ENCODE measurements at regions not wholly inside any gene's neighbourhood (a gene's known extent, or its start where the extent isn't known, plus 50 kb on each side); places are given as distances from the start of the nearest gene placed in this dataset.

DNA sequence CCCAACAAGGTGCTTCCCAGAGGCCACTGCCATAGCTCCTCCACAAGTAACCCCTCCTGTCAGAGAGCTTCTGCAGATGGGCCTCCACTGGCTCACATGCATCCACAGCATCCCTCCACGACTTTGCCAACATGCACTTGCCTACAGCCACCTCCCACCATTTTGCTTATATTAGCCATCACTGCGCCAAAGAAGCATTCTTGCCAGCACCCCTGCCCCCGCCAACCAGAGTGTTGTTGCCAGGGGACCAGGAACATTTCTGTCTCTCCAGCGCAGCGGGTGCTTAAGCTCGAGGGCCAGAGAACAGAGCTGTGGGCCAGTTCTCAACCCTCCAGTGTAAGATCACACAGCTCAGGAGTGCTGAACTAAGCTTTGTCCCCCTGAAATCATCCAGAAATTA lies 517.6 kb downstream of the PABPC4L start:
- no CpG with 5 or more reads among the region's 6 CpGs for WGBS (ENCODE audit: extremely low coverage, insufficient coverage, insufficient read length)
- Histone ChIP-seq H4K8ac (ENCODE audit: low read depth, low read length) (no peak overlapping the region), H3K4me2 (ENCODE audit: low read length) (no peak overlapping the region), H3K79me1 (ENCODE audit: low read length) (no peaks in the 10 kb centered on the region), H3K9ac (ENCODE audit: low read length) (no peak overlapping the region), H3K14ac (ENCODE audit: low read length) (no peak overlapping the region), H3K9me3 (ENCODE audit: insufficient read depth, low read depth, low read length) (peaks cover 3% of the 10 kb centered on the region), H3K4ac (ENCODE audit: low read depth, low read length) (no peak overlapping the region), H3K79me2 (ENCODE audit: control insufficient read depth, insufficient read depth, low read length, poor library complexity) (no peaks in the 10 kb centered on the region), H2AFZ (ENCODE audit: insufficient read depth, low read length, poor library complexity) (no peak overlapping the region), H2BK120ac (ENCODE audit: insufficient read depth, low read length, poor library complexity) (no peak overlapping the region), H4K12ac (ENCODE audit: low read depth, low read length) (no peak overlapping the region), H3K27ac (ENCODE audit: low read depth, low read length) (no peak overlapping the region), H2BK12ac (ENCODE audit: low read length) (no peak overlapping the region), H3K27me3 (ENCODE audit: insufficient read depth, low read length) (no peaks in the 10 kb centered on the region), H3K23ac (ENCODE audit: low read length) (no peak overlapping the region), H4K91ac (ENCODE audit: low read depth, low read length) (no peak overlapping the region), H2BK5ac (ENCODE audit: low read depth, low read length, poor library complexity) (no peak overlapping the region), H3K4me1 (ENCODE audit: control insufficient read depth in 1 of 2, insufficient read depth in 2 of 2, low read length in 2 of 2) (no peaks in the 10 kb centered on the region), H3K36me3 (ENCODE audit: control insufficient read depth in 1 of 2, insufficient read depth in 2 of 2, low read length in 2 of 2) (no peaks in the 10 kb centered on the region), H2AK5ac (ENCODE audit: low read length) (no peak overlapping the region), H3K18ac (ENCODE audit: low read length) (no peak overlapping the region), H3K4me3 (ENCODE audit: low read depth, low read length) (no peak overlapping the region)
- no peak for DNase-seq

DNA sequence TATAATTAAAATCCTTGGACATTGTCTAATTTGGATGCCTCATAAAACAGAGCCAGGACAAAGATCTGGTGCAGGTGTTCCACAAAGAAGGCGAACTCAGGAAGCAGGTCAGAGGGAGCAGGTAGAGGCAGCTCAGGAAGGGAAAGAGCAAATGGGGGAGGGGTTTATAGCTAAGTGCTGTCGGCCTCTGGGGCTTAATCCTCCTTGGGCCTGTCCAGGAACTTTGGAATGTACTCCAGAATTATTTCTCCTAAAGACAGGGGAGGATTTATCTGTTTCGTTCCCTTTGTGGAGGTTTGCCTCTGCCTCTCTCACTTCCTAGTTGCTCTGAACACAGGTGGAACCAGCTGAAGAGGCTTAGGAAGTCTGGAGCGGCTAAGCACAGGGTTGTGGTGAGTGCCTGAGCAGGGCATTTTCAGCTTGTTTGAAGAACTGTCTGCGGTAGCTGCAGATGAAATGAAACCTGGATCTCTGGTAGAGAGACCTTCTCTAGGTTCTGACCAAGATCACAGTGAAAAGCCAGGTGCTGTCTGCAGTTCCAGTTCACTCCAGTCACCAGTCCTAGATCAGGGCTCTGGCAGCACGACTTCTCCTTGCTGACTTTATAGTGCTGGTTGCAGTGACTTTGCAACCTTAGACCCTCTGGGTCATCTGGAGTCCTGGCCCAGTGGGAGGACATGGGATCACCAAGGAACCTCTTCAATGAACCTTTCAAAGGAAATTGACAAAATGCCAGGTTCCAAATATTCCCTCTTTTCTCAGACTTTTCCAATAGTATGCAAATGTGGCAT lies 519.2 kb downstream of the PCDH10 start:
- no CpG with 5 or more reads among the region's 6 CpGs for WGBS (ENCODE audit: extremely low coverage, insufficient coverage, insufficient read length)
- Histone ChIP-seq H4K8ac (ENCODE audit: low read depth, low read length) (no peak overlapping the region), H3K79me2 (ENCODE audit: control insufficient read depth, insufficient read depth, low read length, poor library complexity) (no peaks in the 10 kb centered on the region), H4K91ac (ENCODE audit: low read depth, low read length) (no peak overlapping the region), H2AK5ac (ENCODE audit: low read length) (no peak overlapping the region), H4K12ac (ENCODE audit: low read depth, low read length) (no peak overlapping the region), H3K4me3 (ENCODE audit: low read depth, low read length) (no peak overlapping the region), H2BK120ac (ENCODE audit: insufficient read depth, low read length, poor library complexity) (no peak overlapping the region), H2BK5ac (ENCODE audit: low read depth, low read length, poor library complexity) (no peak overlapping the region), H3K14ac (ENCODE audit: low read length) (no peak overlapping the region), H2BK12ac (ENCODE audit: low read length) (no peak overlapping the region), H3K9ac (ENCODE audit: low read length) (no peak overlapping the region), H3K9me3 (ENCODE audit: insufficient read depth, low read depth, low read length) (no peaks in the 10 kb centered on the region), H3K4ac (ENCODE audit: low read depth, low read length) (no peak overlapping the region), H2AFZ (ENCODE audit: insufficient read depth, low read length, poor library complexity) (peak overlapping the region; percentile 74), H3K18ac (ENCODE audit: low read length) (no peak overlapping the region), H3K27me3 (ENCODE audit: insufficient read depth, low read length) (no peaks in the 10 kb centered on the region), H3K23ac (ENCODE audit: low read length) (no peak overlapping the region), H3K79me1 (ENCODE audit: low read length) (no peaks in the 10 kb centered on the region), H3K27ac (ENCODE audit: low read depth, low read length) (no peak overlapping the region), H3K36me3 (ENCODE audit: control insufficient read depth in 1 of 2, insufficient read depth in 2 of 2, low read length in 2 of 2) (no peaks in the 10 kb centered on the region), H3K4me1 (ENCODE audit: control insufficient read depth in 1 of 2, insufficient read depth in 2 of 2, low read length in 2 of 2) (no peaks in the 10 kb centered on the region), H3K4me2 (ENCODE audit: low read length) (no peak overlapping the region)
- no peak for DNase-seq

DNA sequence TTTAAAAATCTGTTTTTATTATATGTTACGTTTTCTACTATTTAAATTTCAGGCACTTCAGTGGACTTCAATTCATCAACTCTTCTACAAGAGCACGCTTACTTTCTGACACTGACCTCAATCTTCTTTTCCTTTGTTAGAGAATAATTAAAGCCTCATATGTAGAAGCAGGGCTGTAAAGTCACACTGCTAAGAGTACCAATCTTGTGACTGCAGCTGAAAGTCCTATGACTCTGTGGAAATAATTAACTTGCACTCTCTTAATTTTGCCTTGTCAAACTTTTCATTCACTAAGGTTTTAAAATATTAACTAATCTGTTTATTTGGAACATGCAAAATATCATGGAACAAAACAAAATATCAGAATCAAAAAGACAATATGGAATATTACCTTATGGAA lies 498.1 kb downstream of the PCDH10 start:
- no peak overlapping the region for H2BK120ac ChIP-seq (ENCODE audit: insufficient read depth, low read length, poor library complexity)
- no peak overlapping the region for H3K18ac ChIP-seq (ENCODE audit: low read length)
- H2AFZ ChIP-seq (ENCODE audit: insufficient read depth, low read length, poor library complexity): no peak overlapping the region
- H4K8ac ChIP-seq (ENCODE audit: low read depth, low read length): no peak overlapping the region
- no peak overlapping the region for H3K4ac ChIP-seq (ENCODE audit: low read depth, low read length)
- DNase-seq: no peak
- no peak overlapping the region for H4K91ac ChIP-seq (ENCODE audit: low read depth, low read length)
- H3K4me3 ChIP-seq (ENCODE audit: low read depth, low read length): no peak overlapping the region
- no peak overlapping the region for H2BK5ac ChIP-seq (ENCODE audit: low read depth, low read length, poor library complexity)
- no peaks in the 10 kb centered on the region for H3K79me1 ChIP-seq (ENCODE audit: low read length)
- no peak overlapping the region for H2BK12ac ChIP-seq (ENCODE audit: low read length)
- no CpG with 5 or more reads among the region's 2 CpGs for WGBS (ENCODE audit: extremely low coverage, insufficient coverage, insufficient read length)
- H3K27me3 ChIP-seq (ENCODE audit: insufficient read depth, low read length): no peaks in the 10 kb centered on the region
- no peak overlapping the region for H2AK5ac ChIP-seq (ENCODE audit: low read length)
- H3K79me2 ChIP-seq (ENCODE audit: control insufficient read depth, insufficient read depth, low read length, poor library complexity): no peaks in the 10 kb centered on the region
- no peak overlapping the region for H3K23ac ChIP-seq (ENCODE audit: low read length)
- no peaks in the 10 kb centered on the region for H3K4me1 ChIP-seq (ENCODE audit: control insufficient read depth in 1 of 2, insufficient read depth in 2 of 2, low read length in 2 of 2)
- no peaks in the 10 kb centered on the region for H3K36me3 ChIP-seq (ENCODE audit: control insufficient read depth in 1 of 2, insufficient read depth in 2 of 2, low read length in 2 of 2)
- H4K12ac ChIP-seq (ENCODE audit: low read depth, low read length): no peak overlapping the region
- no peak overlapping the region for H3K27ac ChIP-seq (ENCODE audit: low read depth, low read length)
- H3K4me2 ChIP-seq (ENCODE audit: low read length): no peak overlapping the region
- H3K14ac ChIP-seq (ENCODE audit: low read length): no peak overlapping the region
- no peaks in the 10 kb centered on the region for H3K9me3 ChIP-seq (ENCODE audit: insufficient read depth, low read depth, low read length)
- no peak overlapping the region for H3K9ac ChIP-seq (ENCODE audit: low read length)

DNA sequence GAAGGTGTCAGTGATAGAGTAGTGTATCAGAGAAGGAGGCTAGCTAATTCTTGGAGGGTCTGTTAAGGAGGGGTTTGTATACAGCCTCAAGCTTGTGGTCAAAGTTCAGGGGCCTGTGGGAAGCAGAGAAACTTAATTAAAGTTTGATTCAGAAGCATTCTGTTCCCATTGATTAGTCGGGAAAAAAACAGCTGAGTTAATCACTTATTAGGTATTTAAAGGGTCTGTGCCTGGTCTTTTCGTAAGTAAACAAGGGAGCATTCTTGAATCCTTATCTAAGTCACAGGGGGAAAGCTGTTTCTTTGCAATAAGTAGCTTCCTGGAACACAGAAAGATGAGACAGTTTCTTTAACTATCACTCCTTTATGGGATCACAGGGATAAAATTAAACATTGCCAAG lies 492.1 kb downstream of the PCDH10 start:
- Histone ChIP-seq H3K4me3 (ENCODE audit: low read depth, low read length) (no peak overlapping the region), H3K23ac (ENCODE audit: low read length) (no peak overlapping the region), H3K27ac (ENCODE audit: low read depth, low read length) (no peak overlapping the region), H3K79me2 (ENCODE audit: control insufficient read depth, insufficient read depth, low read length, poor library complexity) (no peaks in the 10 kb centered on the region), H4K12ac (ENCODE audit: low read depth, low read length) (no peak overlapping the region), H3K4me2 (ENCODE audit: low read length) (no peak overlapping the region), H2BK5ac (ENCODE audit: low read depth, low read length, poor library complexity) (no peak overlapping the region), H3K9me3 (ENCODE audit: insufficient read depth, low read depth, low read length) (no peaks in the 10 kb centered on the region), H2AK5ac (ENCODE audit: low read length) (no peak overlapping the region), H3K9ac (ENCODE audit: low read length) (no peak overlapping the region), H2BK120ac (ENCODE audit: insufficient read depth, low read length, poor library complexity) (no peak overlapping the region), H3K18ac (ENCODE audit: low read length) (no peak overlapping the region), H4K8ac (ENCODE audit: low read depth, low read length) (no peak overlapping the region), H3K36me3 (ENCODE audit: control insufficient read depth in 1 of 2, insufficient read depth in 2 of 2, low read length in 2 of 2) (no peaks in the 10 kb centered on the region), H3K79me1 (ENCODE audit: low read length) (no peaks in the 10 kb centered on the region), H3K27me3 (ENCODE audit: insufficient read depth, low read length) (no peaks in the 10 kb centered on the region), H3K4me1 (ENCODE audit: control insufficient read depth in 1 of 2, insufficient read depth in 2 of 2, low read length in 2 of 2) (no peaks in the 10 kb centered on the region), H2AFZ (ENCODE audit: insufficient read depth, low read length, poor library complexity) (no peak overlapping the region), H3K4ac (ENCODE audit: low read depth, low read length) (no peak overlapping the region), H3K14ac (ENCODE audit: low read length) (no peak overlapping the region), H2BK12ac (ENCODE audit: low read length) (no peak overlapping the region), H4K91ac (ENCODE audit: low read depth, low read length) (no peak overlapping the region)
- no peak for DNase-seq
- WGBS (ENCODE audit: extremely low coverage, insufficient coverage, insufficient read length): no CpG with 5 or more reads among the region's 2 CpGs
